SK-N-SH treated with all-trans-retinoic acid at 6 μM for 48 hours (cell line): ENCODE measurements at regions not wholly inside any gene's neighbourhood (a gene's known extent, or its start where the extent isn't known, plus 50 kb on each side); places are given as distances from the start of the nearest gene placed in this dataset.

ENCODE experiments used
- ATAC-seq: fragments of 200-7000 bp; cut with Tn5 transposase; 3 replicates; pipeline ENCODE4 v1.9.1; 2020; ENCODE audit warnings: mild to moderate bottlenecking, moderate library complexity
- ARNTL ChIP-seq: fragments of 450-650 bp; formaldehyde crosslinking; IDR thresholded peaks from 2 replicates; pipeline ENCODE4 v1.5.0; 2020; ENCODE audit warnings: low read depth, mild to moderate bottlenecking, moderate library complexity, borderline replicate concordance
- BACH2 ChIP-seq: fragments of 250-450 bp; sonication (Bioruptor Pico); IDR thresholded peaks from 2 replicates; pipeline ENCODE4 v1.9.0; 2021; ENCODE audit warnings: mild to moderate bottlenecking, borderline replicate concordance
- CREB5 ChIP-seq: fragments of 250-450 bp; sonication (Bioruptor Pico); IDR thresholded peaks from 2 replicates; pipeline ENCODE4 v1.5.1; 2020; ENCODE audit warnings: low read depth, mild to moderate bottlenecking, moderate library complexity
- CSDC2 ChIP-seq: fragments of 250-450 bp; sonication (Bioruptor Pico); IDR thresholded peaks from 2 replicates; pipeline ENCODE4 v1.5.0; 2020; ENCODE audit warnings: mild to moderate bottlenecking, moderate library complexity
- ESRRG ChIP-seq: fragments of 250-450 bp; sonication (Bioruptor Pico); IDR thresholded peaks from 2 replicates; pipeline ENCODE4 v1.6.1; 2021; ENCODE audit warnings: mild to moderate bottlenecking
- GLIS3 ChIP-seq: fragments of 250-450 bp; sonication (Bioruptor Pico); IDR thresholded peaks from 2 replicates; pipeline ENCODE4 v1.5.0; 2020; ENCODE audit warnings: mild to moderate bottlenecking, moderate library complexity
- ISL1 ChIP-seq: fragments of 250-450 bp; sonication (Bioruptor Pico); IDR thresholded peaks from 2 replicates; pipeline ENCODE4 v2.1.2; 2022; ENCODE audit warnings: mild to moderate bottlenecking, moderate library complexity
- OSR1 ChIP-seq: fragments of 250-450 bp; sonication (Bioruptor Pico); IDR thresholded peaks from 2 replicates; pipeline ENCODE4 v1.8.0; 2022; ENCODE audit warnings: moderate library complexity, mild to moderate bottlenecking, inconsistent platforms
- PATZ1 ChIP-seq: fragments of 250-450 bp; sonication (Bioruptor Pico); IDR thresholded peaks from 2 replicates; pipeline ENCODE4 v1.8.0; 2020; ENCODE audit warnings: mild to moderate bottlenecking, moderate library complexity, borderline replicate concordance
- POU6F1 ChIP-seq: fragments of 250-450 bp; sonication (Bioruptor Pico); IDR thresholded peaks from 2 replicates; pipeline ENCODE4 v1.8.0; 2021; ENCODE audit warnings: low read depth, mild to moderate bottlenecking, moderate library complexity, borderline replicate concordance
- PPARA ChIP-seq: fragments of 250-450 bp; sonication (Bioruptor Pico); IDR thresholded peaks from 2 replicates; pipeline ENCODE4 v1.5.0; 2020; ENCODE audit warnings: mild to moderate bottlenecking, borderline replicate concordance
- RARB ChIP-seq: fragments of 250-450 bp; sonication (Bioruptor Pico); IDR thresholded peaks from 2 replicates; pipeline ENCODE4 v1.8.0; 2021; ENCODE audit warnings: mild to moderate bottlenecking, moderate library complexity
- TCF4 ChIP-seq: fragments of 250-450 bp; sonication (Bioruptor Pico); IDR thresholded peaks from 2 replicates; pipeline ENCODE4 v1.8.0; 2021; ENCODE audit warnings: mild to moderate bottlenecking, moderate library complexity, borderline replicate concordance
- TOX ChIP-seq: fragments of 250-450 bp; sonication (Bioruptor Pico); IDR thresholded peaks from 2 replicates; pipeline ENCODE4 v1.8.0; 2021; ENCODE audit warnings: mild to moderate bottlenecking, moderate library complexity, borderline replicate concordance
- TSHZ2 ChIP-seq: fragments of 250-450 bp; sonication (Bioruptor Pico); IDR thresholded peaks from 2 replicates; pipeline ENCODE4 v1.5.0; 2020; ENCODE audit warnings: mild to moderate bottlenecking, moderate library complexity
- ZC3H10 ChIP-seq: fragments of 250-450 bp; sonication (Bioruptor Pico); IDR thresholded peaks from 2 replicates; pipeline ENCODE4 v1.5.1; 2021; ENCODE audit warnings: mild to moderate bottlenecking, moderate library complexity
- ZFP3 ChIP-seq: fragments of 250-450 bp; sonication (Bioruptor Pico); IDR thresholded peaks from 2 replicates; pipeline ENCODE4 v1.5.0; 2020; ENCODE audit warnings: mild to moderate bottlenecking, moderate library complexity
- ZFP30 ChIP-seq: fragments of 450-650 bp; formaldehyde crosslinking; IDR thresholded peaks from 2 replicates; pipeline ENCODE4 v1.5.0; 2022; ENCODE audit warnings: mild to moderate bottlenecking, moderate library complexity
- ZNF565 ChIP-seq: fragments of 450-650 bp; formaldehyde crosslinking; conservative IDR thresholded peaks from 2 replicates; pipeline ENCODE4 v1.5.0; 2020; ENCODE audit warnings: low read depth, mild to moderate bottlenecking, moderate library complexity
- ZNF70 ChIP-seq: fragments of 450-650 bp; formaldehyde crosslinking; IDR thresholded peaks from 2 replicates; pipeline ENCODE4 v1.5.0; 2020; ENCODE audit warnings: mild to moderate bottlenecking, moderate library complexity
- ZNF8 ChIP-seq: fragments of 450-650 bp; formaldehyde crosslinking; IDR thresholded peaks from 2 replicates; pipeline ENCODE4 v1.5.0; 2020; ENCODE audit warnings: mild to moderate bottlenecking, moderate library complexity
- TF ChIP-seq, protein P1 (sequence below): fragments of 250-450 bp; sonication (Bioruptor Pico); IDR thresholded peaks from 2 replicates; pipeline ENCODE4 v1.5.1; 2021; ENCODE audit warnings: mild to moderate bottlenecking, moderate library complexity

DNA sequence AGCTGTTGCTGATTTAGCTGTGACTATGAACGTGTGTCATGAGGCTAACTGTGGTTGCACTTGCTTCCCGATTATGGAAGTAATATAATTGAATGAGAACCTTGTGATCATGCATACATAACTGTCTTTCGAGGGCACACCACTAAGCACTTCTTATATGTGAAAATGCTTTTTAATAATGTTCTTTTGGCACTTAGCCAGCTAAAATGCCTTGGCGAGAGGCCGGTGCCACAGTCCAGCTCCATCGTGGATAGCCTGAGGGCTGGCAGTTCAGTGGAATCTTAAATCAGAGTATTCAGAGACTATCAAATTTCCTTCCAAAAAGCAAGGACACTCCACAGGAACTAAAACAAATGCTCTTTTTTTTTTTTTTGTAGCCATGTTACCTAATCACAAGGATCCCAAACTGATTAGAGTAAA lies 161.6 kb upstream of the FRMD4B start:
- no peak for ATAC-seq
- TF ChIP-seq ZNF70 (no peak), TCF4 (CRISPR knock-in tag) (no peak), ZFP3 (no peak), ARNTL (no peak), ISL1 (CRISPR knock-in tag) (no peak), CSDC2 (no peak), PATZ1 (no peak), RARB (CRISPR knock-in tag) (no peak), TSHZ2 (no peak), GLIS3 (CRISPR knock-in tag) (no peak), ZFP30 (CRISPR knock-in tag) (no peak), POU6F1 (no peak), ZNF565 (CRISPR knock-in tag) (no peak), ZC3H10 (CRISPR knock-in tag) (no peak)
- TF ChIP-seq, protein P1, sequence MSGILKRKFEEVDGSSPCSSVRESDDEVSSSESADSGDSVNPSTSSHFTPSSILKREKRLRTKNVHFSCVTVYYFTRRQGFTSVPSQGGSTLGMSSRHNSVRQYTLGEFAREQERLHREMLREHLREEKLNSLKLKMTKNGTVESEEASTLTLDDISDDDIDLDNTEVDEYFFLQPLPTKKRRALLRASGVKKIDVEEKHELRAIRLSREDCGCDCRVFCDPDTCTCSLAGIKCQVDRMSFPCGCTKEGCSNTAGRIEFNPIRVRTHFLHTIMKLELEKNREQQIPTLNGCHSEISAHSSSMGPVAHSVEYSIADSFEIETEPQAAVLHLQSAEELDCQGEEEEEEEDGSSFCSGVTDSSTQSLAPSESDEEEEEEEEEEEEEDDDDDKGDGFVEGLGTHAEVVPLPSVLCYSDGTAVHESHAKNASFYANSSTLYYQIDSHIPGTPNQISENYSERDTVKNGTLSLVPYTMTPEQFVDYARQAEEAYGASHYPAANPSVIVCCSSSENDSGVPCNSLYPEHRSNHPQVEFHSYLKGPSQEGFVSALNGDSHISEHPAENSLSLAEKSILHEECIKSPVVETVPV: no peak

DNA sequence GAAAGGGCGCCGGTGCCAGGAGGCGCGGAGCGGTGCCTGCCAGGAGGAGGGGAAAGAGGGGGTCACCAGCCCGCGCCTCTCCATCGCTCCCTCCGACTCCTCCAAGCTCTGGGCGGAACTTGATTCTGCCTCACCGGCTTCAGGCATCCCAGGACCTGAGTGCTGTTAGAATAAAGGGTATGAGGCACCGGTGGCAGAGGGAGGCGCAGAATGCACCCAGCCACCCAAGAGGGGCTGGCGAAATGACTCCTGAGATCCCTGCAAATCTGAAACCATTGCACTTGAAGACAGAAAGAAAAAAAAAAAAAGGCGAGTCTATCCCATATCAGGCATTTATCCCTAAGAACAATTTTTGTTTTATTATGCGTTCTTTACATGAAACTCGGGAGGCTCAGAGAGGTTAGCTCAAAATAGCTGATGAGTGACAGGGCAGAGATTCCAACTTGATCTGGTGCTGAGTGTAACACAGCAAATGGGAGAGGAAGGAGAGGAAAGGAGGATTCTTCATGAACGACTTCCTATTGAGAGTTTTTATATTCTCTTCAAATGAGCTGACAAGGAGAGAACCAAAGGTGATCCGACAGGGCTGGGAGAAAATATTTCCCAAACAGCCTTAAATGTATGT lies 157.0 kb upstream of the FRMD4B start:
- TF ChIP-seq ZNF70: no peak
- no peak for TF ChIP-seq ARNTL
- TF ChIP-seq TSHZ2: no peak
- TF ChIP-seq CREB5 (CRISPR knock-in tag): no peak
- no peak for TF ChIP-seq ZNF8 (CRISPR knock-in tag)
- TF ChIP-seq ZC3H10 (CRISPR knock-in tag): no peak
- no peak for TF ChIP-seq TCF4 (CRISPR knock-in tag)
- no peak for TF ChIP-seq TOX (CRISPR knock-in tag)
- no peak for TF ChIP-seq ZNF565 (CRISPR knock-in tag)
- no peak for TF ChIP-seq POU6F1
- no peak for TF ChIP-seq ZFP3
- no peak for TF ChIP-seq BACH2 (CRISPR knock-in tag)
- TF ChIP-seq PATZ1: no peak
- no peak for TF ChIP-seq PPARA (CRISPR knock-in tag)
- no peak for TF ChIP-seq ESRRG
- no peak for TF ChIP-seq OSR1 (CRISPR knock-in tag)
- no peak for TF ChIP-seq RARB (CRISPR knock-in tag)
- TF ChIP-seq CSDC2: no peak
- no peak for TF ChIP-seq ISL1 (CRISPR knock-in tag)
- TF ChIP-seq, all 23 proteins: peak for 0

More for the DNA sequence above, 157.0 kb upstream of the FRMD4B start:
- ATAC-seq: no peak
